NB4 (cell line): ENCODE measurements at regions not wholly inside any gene's neighbourhood (a gene's known extent, or its start where the extent isn't known, plus 50 kb on each side); places are given as distances from the start of the nearest gene placed in this dataset.

Experiments
- CTCF ChIP-seq: IDR thresholded peaks from one replicate; pipeline ENCODE4 v1.5.1; 2012; ENCODE audit warnings: low read depth, low read length
- MYC ChIP-seq: IDR thresholded peaks from 2 replicates; pipeline ENCODE4 v1.6.1; 2011; ENCODE audit warnings: low read depth, low read length
- POLR2A ChIP-seq: IDR thresholded peaks from 2 replicates; pipeline ENCODE4 v1.6.1; 2011; ENCODE audit warnings: mild to moderate bottlenecking; ENCODE audit not compliant: insufficient read length; ENCODE audit errors: extremely low read depth

DNA sequence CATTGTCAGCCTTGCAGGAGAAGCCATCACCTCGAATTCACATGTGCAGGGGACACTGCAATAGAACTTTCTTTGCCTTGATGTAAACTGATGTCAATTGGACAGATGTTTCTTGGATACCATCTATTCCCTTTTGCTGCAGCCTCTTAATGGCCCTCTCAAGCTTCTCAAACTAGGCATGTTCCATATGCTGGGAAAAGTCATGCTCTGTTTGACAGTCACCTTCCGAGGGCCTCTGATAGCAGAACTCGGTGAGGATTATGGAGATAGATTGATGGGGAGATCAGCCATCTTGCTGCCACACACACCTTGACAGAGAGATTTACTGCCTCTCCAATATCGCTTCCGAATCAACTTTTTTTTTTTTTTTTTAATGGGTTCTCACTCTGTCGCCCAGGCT is 145.8 kb upstream of the NUDT4 start:
- TF ChIP-seq CTCF (no peak), POLR2A (no peak), MYC (no peak)
